Neural cell (in vitro differentiated cells): ENCODE measurements at regions not wholly inside any gene's neighbourhood (a gene's known extent, or its start where the extent isn't known, plus 50 kb on each side); places are given as distances from the start of the nearest gene placed in this dataset.

Experiments
- H2AFZ ChIP-seq: fragments of 200-600, 300-800 bp; sonication (generic), shearing (Covaris generic); 2 replicates; pipeline ENCODE4 v1.6.0; 2014; ENCODE audit warnings: low read depth, mild to moderate bottlenecking, antibody characterized with exemption, low read length, moderate library complexity
- H3F3A ChIP-seq: fragments of 200-600 bp; shearing (Covaris generic); 2 replicates; pipeline ENCODE4 v1.6.1; 2016; ENCODE audit warnings: mild to moderate bottlenecking, moderate library complexity, mixed read lengths, antibody characterized with exemption, low read length; ENCODE audit not compliant: insufficient read depth, poor library complexity, severe bottlenecking
- H3K27ac ChIP-seq: fragments of 200-600, 300-800 bp; sonication (generic), shearing (Covaris generic); 2 replicates; pipeline ENCODE4 v1.5.1; 2014; ENCODE audit warnings: mild to moderate bottlenecking, low read length, moderate library complexity
- H3K27me3 ChIP-seq: fragments of 300-800, 200-600 bp; sonication (generic), shearing (Covaris generic); 2 replicates; pipeline ENCODE4 v1.6.0; 2014; ENCODE audit warnings: mild to moderate bottlenecking, low read depth, low read length, moderate library complexity; ENCODE audit not compliant: insufficient read depth
- H3K36me3 ChIP-seq: fragments of 300-800, 200-600 bp; sonication (generic), shearing (Covaris generic); 2 replicates; pipeline ENCODE4 v1.5.1; 2014; ENCODE audit warnings: mild to moderate bottlenecking, antibody characterized with exemption, low read length, moderate library complexity; ENCODE audit not compliant: insufficient read depth
- H3K4me2 ChIP-seq: fragments of 300-800, 200-600 bp; sonication (generic), shearing (Covaris generic); 2 replicates; pipeline ENCODE4 v1.6.0; 2014; ENCODE audit warnings: mild to moderate bottlenecking, low read length
- H3K4me3 ChIP-seq: fragments of 300-800, 200-600 bp; sonication (generic), shearing (Covaris generic); 2 replicates; pipeline ENCODE4 v1.5.1; 2014; ENCODE audit warnings: mild to moderate bottlenecking, low read length, moderate library complexity
- H3K79me2 ChIP-seq: fragments of 200-600 bp; shearing (Covaris generic); replicated peaks from 2 replicates; pipeline ENCODE4 v1.6.0; 2014; ENCODE audit warnings: mild to moderate bottlenecking, low read length, moderate library complexity; ENCODE audit not compliant: insufficient read depth
- H3K9ac ChIP-seq: fragments of 300-800, 200-600 bp; sonication (generic), shearing (Covaris generic); 2 replicates; pipeline ENCODE4 v1.6.1; 2016; ENCODE audit warnings: mild to moderate bottlenecking, low read length, mixed read lengths
- H3K9me2 ChIP-seq: fragments of 200-600 bp; shearing (Covaris generic); 2 replicates; pipeline ENCODE4 v1.6.1; 2016; ENCODE audit warnings: mild to moderate bottlenecking, low read length, mixed read lengths; ENCODE audit not compliant: insufficient read depth
- H3K9me3 ChIP-seq: fragments of 200-600, 300-800 bp; sonication (generic), shearing (Covaris generic); 2 replicates; pipeline ENCODE4 v1.6.1; 2016; ENCODE audit warnings: mild to moderate bottlenecking, mixed run types, low read length, moderate library complexity, mixed read lengths
- H4K20me1 ChIP-seq: fragments of 200-600 bp; shearing (Covaris generic); 2 replicates; pipeline ENCODE4 v1.6.1; 2016; ENCODE audit warnings: mild to moderate bottlenecking, mixed run types; ENCODE audit not compliant: insufficient read depth
- CTCF ChIP-seq: fragments of 450-650 bp; IDR thresholded peaks from 2 replicates; pipeline ENCODE4 v1.5.1; 2014; ENCODE audit warnings: antibody characterized with exemption, mild to moderate bottlenecking, moderate library complexity; ENCODE audit not compliant: poor library complexity, severe bottlenecking
- EP300 ChIP-seq: fragments of 450-650 bp; conservative IDR thresholded peaks from 2 replicates; pipeline ENCODE4 v1.6.1; 2014; ENCODE audit warnings: antibody characterized with exemption, mild to moderate bottlenecking, moderate library complexity; ENCODE audit not compliant: poor library complexity, severe bottlenecking
- EZH2 ChIP-seq: fragments of 200-600, 300-800 bp; shearing (Covaris generic), sonication (generic); IDR thresholded peaks from 2 replicates; pipeline ENCODE4 v1.6.1; 2014; ENCODE audit warnings: antibody characterized with exemption, low read length, borderline replicate concordance, mild to moderate bottlenecking; ENCODE audit not compliant: insufficient read depth, poor library complexity, severe bottlenecking
- MXI1 ChIP-seq: fragments of 450-650 bp; conservative IDR thresholded peaks from 2 replicates; pipeline ENCODE4 v1.6.1; 2014; ENCODE audit warnings: antibody characterized with exemption, mild to moderate bottlenecking; ENCODE audit not compliant: poor library complexity, severe bottlenecking
- POLR2AphosphoS5 ChIP-seq: IDR thresholded peaks from 2 replicates; pipeline ENCODE4 v1.6.1; 2012
- RAD21 ChIP-seq: fragments of 450-650 bp; conservative IDR thresholded peaks from 2 replicates; pipeline ENCODE4 v1.6.1; 2014; ENCODE audit warnings: antibody characterized with exemption, mild to moderate bottlenecking, moderate library complexity
- SMC3 ChIP-seq: fragments of 450-650 bp; conservative IDR thresholded peaks from 2 replicates; pipeline ENCODE4 v1.6.1; 2014; ENCODE audit warnings: antibody characterized with exemption, mild to moderate bottlenecking, moderate library complexity; ENCODE audit not compliant: poor library complexity
- TAF1 ChIP-seq: IDR thresholded peaks from 2 replicates; pipeline ENCODE4 v1.6.1; 2012; ENCODE audit warnings: low read depth
- TF ChIP-seq, protein P1 (sequence below): IDR thresholded peaks from 2 replicates; pipeline ENCODE4 v1.6.1; 2012; ENCODE audit warnings: borderline replicate concordance

- no peak overlapping the region for H3K4me2 ChIP-seq
- no peaks in the 10 kb centered on the region for H3K27me3 ChIP-seq
- no peak overlapping the region for H3K4me3 ChIP-seq
- TF ChIP-seq EZH2 (no peak), SMC3 (no peak), POLR2AphosphoS5 (no peak), EP300 (no peak), TAF1 (no peak), MXI1 (no peak), CTCF (no peak), RAD21 (no peak)
- TF ChIP-seq, protein P1, sequence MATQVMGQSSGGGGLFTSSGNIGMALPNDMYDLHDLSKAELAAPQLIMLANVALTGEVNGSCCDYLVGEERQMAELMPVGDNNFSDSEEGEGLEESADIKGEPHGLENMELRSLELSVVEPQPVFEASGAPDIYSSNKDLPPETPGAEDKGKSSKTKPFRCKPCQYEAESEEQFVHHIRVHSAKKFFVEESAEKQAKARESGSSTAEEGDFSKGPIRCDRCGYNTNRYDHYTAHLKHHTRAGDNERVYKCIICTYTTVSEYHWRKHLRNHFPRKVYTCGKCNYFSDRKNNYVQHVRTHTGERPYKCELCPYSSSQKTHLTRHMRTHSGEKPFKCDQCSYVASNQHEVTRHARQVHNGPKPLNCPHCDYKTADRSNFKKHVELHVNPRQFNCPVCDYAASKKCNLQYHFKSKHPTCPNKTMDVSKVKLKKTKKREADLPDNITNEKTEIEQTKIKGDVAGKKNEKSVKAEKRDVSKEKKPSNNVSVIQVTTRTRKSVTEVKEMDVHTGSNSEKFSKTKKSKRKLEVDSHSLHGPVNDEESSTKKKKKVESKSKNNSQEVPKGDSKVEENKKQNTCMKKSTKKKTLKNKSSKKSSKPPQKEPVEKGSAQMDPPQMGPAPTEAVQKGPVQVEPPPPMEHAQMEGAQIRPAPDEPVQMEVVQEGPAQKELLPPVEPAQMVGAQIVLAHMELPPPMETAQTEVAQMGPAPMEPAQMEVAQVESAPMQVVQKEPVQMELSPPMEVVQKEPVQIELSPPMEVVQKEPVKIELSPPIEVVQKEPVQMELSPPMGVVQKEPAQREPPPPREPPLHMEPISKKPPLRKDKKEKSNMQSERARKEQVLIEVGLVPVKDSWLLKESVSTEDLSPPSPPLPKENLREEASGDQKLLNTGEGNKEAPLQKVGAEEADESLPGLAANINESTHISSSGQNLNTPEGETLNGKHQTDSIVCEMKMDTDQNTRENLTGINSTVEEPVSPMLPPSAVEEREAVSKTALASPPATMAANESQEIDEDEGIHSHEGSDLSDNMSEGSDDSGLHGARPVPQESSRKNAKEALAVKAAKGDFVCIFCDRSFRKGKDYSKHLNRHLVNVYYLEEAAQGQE, result no peak
- no peaks in the 10 kb centered on the region for H3K36me3 ChIP-seq
- H2AFZ ChIP-seq, result no peak overlapping the region
- no peaks in the 10 kb centered on the region for H3K9me2 ChIP-seq
- no peaks in the 10 kb centered on the region for H4K20me1 ChIP-seq
- H3K79me2 ChIP-seq, result no peaks in the 10 kb centered on the region
- no peak overlapping the region for H3K9ac ChIP-seq
- H3K9me3 ChIP-seq, result no peaks in the 10 kb centered on the region
- H3F3A ChIP-seq, result no peaks in the 10 kb centered on the region
- H3K27ac ChIP-seq, result no peak overlapping the region
These were observed 621.2 kb downstream of the DNAJB9 start for GRCh38 chr7:109190766-109191398.

- H3F3A ChIP-seq, result no peaks in the 10 kb centered on the region
- H2AFZ ChIP-seq, result no peak overlapping the region
- no peak overlapping the region for H3K4me2 ChIP-seq
- H3K27ac ChIP-seq, result no peak overlapping the region
- H4K20me1 ChIP-seq, result no peaks in the 10 kb centered on the region
- no peak overlapping the region for H3K9ac ChIP-seq
- H3K9me3 ChIP-seq, result no peaks in the 10 kb centered on the region
- no peaks in the 10 kb centered on the region for H3K27me3 ChIP-seq
- no peaks in the 10 kb centered on the region for H3K9me2 ChIP-seq
- H3K79me2 ChIP-seq, result no peaks in the 10 kb centered on the region
- no peak overlapping the region for H3K4me3 ChIP-seq
- TF ChIP-seq CTCF (no peak), SMC3 (no peak)
- H3K36me3 ChIP-seq, result no peaks in the 10 kb centered on the region
These were observed 636.5 kb downstream of the DNAJB9 start for GRCh38 chr7:109206196-109206595.
